Endometrial microvascular endothelial cells (primary cell): ENCODE measurements at regions not wholly inside any gene's neighbourhood (a gene's known extent, or its start where the extent isn't known, plus 50 kb on each side); places are given as distances from the start of the nearest gene placed in this dataset.
"Not testable (repeated sequence)": the region's sequence is repeated elsewhere in the genome, so short reads cannot be mapped to it uniquely, and the experiment has no call there.

Experiments used
- in situ Hi-C: cut with HindIII; loops from 2 replicates; pipeline ENCODE4 v1.10.0; 2017; ENCODE audit warnings: low sequenced_read_pairs, low pct_unique_long_range_greater_than_20kb; ENCODE audit errors: inconsistent ontology term

- in situ Hi-C loops = no loop called here
Observed at GRCh38 chr16:54879681-54880080, 51.0 kb upstream of the IRX5 start.

GRCh38 chr16:54878301-54878700 is 52.4 kb upstream of the IRX5 start:
- in situ Hi-C loops = no loop called here

GRCh38 chr16:54875443-54875842 is 55.2 kb upstream of the IRX5 start:
- in situ Hi-C loops = no loop called here

GRCh38 chr16:54873716-54874373 is 56.8 kb upstream of the IRX5 start:
- in situ Hi-C loops = not testable (repeated sequence)

GRCh38 chr16:54873071-54873470 is 57.6 kb upstream of the IRX5 start:
- in situ Hi-C loops = no loop called here

DNA sequence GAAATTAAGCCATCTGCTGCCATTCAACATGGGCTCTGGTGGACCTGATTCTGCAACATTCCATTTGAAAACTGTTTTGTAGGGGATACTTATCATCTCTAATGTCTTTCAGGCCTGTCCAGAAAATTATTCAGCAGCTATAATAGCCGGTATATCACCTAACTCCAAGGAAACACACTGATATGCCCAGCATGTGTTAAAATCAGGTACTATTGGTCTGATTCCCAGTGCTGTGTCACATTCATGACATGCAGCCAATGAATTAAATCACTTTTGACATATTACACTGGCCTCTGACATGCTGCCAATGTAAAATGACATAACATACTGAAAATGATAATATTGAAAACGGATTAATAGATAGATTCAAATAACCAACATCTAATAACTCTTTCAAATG is 60.5 kb upstream of the IRX5 start:
- in situ Hi-C loops = no loop called here

DNA sequence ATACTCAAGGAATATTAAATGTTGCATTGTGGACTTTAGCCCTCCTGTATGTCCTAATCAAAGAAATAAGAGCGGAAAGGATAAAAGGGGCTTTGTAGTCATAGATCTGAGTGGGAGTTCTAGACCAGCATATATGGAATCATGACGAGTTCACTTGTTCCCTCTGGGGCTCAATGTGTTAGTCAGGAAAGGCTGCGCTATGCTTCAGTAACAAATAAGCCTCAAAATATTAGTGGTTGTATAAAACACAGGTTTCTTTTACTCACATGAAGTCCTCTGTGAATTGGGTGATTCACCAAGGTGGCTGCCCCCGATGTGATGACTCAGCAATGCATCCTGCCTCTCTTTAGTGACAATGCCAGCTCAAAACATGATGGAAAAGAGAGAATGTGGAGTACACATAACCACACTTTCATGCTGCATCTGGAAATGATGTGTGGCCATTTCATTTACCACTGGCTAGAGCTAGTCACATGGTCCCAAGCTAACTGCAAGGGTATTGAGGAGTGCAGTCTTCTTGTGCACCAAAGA is 63.3 kb upstream of the IRX5 start:
- in situ Hi-C loops = no loop called here

GRCh38 chr16:54862529-54862928 is 68.1 kb upstream of the IRX5 start:
- in situ Hi-C loops = no loop called here

DNA sequence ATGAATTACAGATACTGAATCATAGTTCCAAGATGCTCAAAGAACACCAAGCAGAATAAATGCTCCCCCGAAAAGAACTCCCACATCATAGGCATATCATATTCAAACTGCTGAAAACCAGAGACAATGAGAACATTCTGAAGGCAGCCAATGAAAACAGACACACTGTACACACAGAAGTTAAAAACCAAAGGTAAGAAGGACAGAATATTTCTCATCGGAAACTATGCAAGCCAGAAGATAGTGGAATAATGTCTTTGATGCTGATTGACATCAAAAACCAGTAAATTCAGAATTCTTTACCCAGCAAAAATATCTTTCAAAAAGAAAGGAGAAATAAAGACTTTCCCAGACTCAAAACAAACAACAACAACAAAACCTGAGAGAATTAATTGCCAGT is 73.8 kb upstream of the IRX5 start:
- in situ Hi-C loops = no loop called here

DNA sequence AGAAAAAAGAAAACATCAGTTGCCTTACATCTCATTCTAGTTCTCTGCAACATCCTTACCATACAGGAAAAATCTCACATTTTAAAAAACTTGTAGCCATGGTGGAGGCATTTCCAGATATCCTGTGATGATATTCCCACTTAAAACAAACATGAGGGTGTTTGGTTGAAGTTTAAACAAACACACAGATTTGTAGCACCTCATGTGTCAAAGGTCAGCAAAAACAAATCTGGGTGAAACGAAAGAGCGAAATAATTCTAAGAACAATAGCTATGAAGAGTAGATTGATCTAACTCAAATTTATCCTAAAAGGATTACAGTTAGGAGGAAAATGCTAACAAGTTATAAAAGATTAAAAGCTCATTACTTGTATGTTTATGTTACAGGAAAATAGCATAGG is 83.1 kb upstream of the IRX5 start:
- in situ Hi-C loops = no loop called here

DNA sequence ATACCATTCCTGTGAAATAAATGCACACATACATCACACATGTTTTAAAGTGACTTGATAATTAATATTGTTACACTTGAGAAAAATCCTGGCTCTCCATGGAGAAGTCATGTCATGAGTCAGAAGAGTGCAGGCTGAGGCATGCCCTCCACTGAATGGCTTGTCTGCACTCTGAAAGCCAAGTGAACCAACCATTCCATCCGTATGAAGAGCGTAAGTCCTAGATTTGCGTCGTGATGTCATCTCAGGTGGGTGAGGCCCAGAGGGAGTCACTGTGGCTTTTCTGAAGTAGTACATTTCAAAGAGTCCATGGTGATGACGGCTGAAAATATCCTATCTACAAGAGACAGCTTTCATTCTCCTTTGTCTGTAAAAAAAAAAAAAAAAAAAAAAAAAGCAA is 83.5 kb upstream of the IRX5 start:
- in situ Hi-C loops = no loop called here

- in situ Hi-C loops = no loop called here
Observed at GRCh38 chr16:54846766-54847165, 83.9 kb upstream of the IRX5 start.

- in situ Hi-C loops = no loop called here
Observed at GRCh38 chr16:54843424-54843750, 87.3 kb upstream of the IRX5 start.

DNA sequence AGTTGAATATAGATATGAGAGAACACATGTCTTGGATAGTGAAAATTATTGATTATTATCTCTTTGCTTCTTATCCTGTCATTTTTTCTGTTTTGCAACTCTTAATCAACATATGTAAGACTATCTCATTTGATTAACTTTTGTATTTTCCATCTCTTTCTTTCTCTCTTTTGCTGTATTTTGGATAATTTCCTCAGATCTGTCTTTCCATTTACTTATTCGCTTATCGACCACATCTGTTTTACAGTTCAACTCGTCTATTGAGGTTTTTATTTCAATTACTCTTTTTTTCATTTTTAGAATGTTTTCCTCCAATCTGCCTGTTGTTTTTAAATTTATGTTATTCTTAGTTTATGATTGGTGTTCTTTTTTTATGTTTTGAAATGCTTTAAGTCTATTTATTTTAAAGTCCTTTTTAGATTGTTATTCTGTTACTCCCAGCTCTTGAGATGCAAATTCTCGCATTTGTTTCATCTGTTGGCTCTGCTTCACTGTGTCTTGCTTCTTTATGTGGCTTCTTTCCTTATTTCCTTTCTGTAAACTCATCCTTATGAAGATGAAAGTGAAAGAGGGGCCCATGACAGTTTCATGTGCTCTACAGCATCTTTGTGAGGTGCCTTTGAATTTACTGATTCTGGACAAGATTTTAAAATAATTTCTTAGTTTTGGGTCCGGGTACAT is 87.8 kb upstream of the IRX5 start:
- in situ Hi-C loops = no loop called here

DNA sequence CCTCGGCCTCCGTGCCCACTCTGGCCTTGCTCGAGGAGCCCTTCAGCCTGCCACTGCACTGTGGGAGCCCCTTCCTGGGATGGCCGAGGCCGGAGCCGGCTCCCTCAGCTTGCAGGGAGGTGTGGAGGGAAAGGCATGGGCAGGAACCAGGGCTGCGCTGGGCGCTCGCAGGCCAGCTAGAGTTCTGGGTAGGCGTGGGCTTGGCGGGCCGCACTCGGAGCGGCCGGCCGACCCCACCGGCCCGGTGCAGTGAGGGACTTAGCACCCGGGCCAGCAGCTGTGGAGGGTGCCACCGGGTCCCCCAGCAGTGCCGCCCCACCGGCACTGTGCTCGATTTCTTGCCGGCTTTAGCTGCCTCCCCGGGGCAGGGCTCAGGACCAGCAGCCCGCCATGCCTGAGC is 101.0 kb upstream of the IRX5 start:
- in situ Hi-C loops = no loop called here

- in situ Hi-C loops = no loop called here
Observed at GRCh38 chr16:54822892-54823291, 107.8 kb upstream of the IRX5 start.

DNA sequence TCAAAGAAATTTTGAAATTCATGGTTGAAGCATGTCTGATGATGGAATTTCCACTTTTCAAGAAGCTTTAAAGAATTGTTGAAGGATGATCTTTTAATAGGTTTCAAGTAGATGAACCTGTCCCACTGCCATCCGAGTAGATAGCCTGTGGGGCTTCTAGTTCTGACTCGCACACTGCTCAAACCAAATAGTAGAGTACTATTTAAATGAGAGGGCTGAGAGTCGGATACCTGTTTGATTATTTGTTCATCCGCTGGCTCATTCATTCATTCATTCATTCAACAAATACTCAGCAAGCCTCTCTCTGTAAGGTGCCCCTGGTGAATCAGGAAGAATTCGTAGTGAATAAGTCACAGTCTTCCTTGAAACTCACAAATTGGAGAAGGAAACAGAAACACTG is 108.2 kb upstream of the IRX5 start:
- in situ Hi-C loops = no loop called here

GRCh38 chr16:54821731-54822130 is 108.9 kb upstream of the IRX5 start:
- in situ Hi-C loops = no loop called here

GRCh38 chr16:54817940-54818574 is 112.6 kb upstream of the IRX5 start:
- in situ Hi-C loops = no loop called here

GRCh38 chr16:54817432-54817831 is 113.2 kb upstream of the IRX5 start:
- in situ Hi-C loops = no loop called here
